ENCODE measurements at regions not wholly inside any gene's neighbourhood (a gene's known extent, or its start where the extent isn't known, plus 50 kb on each side); places are given as distances from the start of the nearest gene placed in this dataset.

DNA sequence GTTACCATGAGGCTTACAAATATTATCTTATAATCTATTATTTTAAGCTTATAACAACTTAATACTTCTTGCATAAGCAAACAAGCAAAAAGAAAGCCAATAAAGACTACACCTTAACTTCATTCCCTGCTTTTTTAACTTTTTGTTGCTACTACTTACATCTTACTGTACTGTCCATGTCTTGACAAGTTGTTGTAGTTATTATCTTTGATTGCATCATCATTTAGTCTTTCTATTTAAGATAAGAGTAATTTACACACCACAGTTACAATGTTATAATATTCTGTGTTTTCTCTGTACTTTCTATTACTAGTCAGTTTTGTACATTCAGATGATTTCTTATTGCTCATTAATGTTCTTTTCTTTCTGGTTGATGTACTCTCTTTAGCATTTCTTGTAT is 346.6 kb downstream of the SMARCA1 start:
- no peak for TF ChIP-seq TARDBP (IDR thresholded peaks at IDR 0.05; ENCODE audit: borderline replicate concordance)
- no peak for TF ChIP-seq POU2F2 (IDR thresholded peaks at IDR 0.05; ENCODE audit: borderline replicate concordance, low read depth, low read length)
- TF ChIP-seq, protein P1, sequence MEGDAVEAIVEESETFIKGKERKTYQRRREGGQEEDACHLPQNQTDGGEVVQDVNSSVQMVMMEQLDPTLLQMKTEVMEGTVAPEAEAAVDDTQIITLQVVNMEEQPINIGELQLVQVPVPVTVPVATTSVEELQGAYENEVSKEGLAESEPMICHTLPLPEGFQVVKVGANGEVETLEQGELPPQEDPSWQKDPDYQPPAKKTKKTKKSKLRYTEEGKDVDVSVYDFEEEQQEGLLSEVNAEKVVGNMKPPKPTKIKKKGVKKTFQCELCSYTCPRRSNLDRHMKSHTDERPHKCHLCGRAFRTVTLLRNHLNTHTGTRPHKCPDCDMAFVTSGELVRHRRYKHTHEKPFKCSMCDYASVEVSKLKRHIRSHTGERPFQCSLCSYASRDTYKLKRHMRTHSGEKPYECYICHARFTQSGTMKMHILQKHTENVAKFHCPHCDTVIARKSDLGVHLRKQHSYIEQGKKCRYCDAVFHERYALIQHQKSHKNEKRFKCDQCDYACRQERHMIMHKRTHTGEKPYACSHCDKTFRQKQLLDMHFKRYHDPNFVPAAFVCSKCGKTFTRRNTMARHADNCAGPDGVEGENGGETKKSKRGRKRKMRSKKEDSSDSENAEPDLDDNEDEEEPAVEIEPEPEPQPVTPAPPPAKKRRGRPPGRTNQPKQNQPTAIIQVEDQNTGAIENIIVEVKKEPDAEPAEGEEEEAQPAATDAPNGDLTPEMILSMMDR (IDR thresholded peaks at IDR 0.05 in 2 of 3, conservative IDR thresholded peaks at IDR 0.05 in 1 of 3; ENCODE audit: control insufficient read depth in 2 of 3, extremely low read depth in 1 of 3, insufficient read depth in 1 of 3, low read depth in 3 of 3, low read length in 3 of 3): no peak
- no peak for TF ChIP-seq EGR1 (IDR thresholded peaks at IDR 0.05; ENCODE audit: borderline replicate concordance in 1 of 2, low read depth in 2 of 2, low read length in 2 of 2)
- TF ChIP-seq ZNF274 (IDR thresholded peaks at IDR 0.05; ENCODE audit: insufficient read depth, insufficient read length): no peak
- no peak for TF ChIP-seq NRF1 (conservative IDR thresholded peaks at IDR 0.05; ENCODE audit: low read depth, low read length)
- no peak for TF ChIP-seq ZNF24 (IDR thresholded peaks at IDR 0.05)
- TF ChIP-seq, protein P2, sequence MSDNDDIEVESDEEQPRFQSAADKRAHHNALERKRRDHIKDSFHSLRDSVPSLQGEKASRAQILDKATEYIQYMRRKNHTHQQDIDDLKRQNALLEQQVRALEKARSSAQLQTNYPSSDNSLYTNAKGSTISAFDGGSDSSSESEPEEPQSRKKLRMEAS (IDR thresholded peaks at IDR 0.05; ENCODE audit: low read depth, low read length): no peak
- TF ChIP-seq MYC (IDR thresholded peaks at IDR 0.05; ENCODE audit: insufficient read depth, insufficient read length, insufficient replicate concordance, low read length, severe bottlenecking): no peak
- no peak for TF ChIP-seq POLR2AphosphoS5 (IDR thresholded peaks at IDR 0.05; ENCODE audit: low read length)
- no peak for TF ChIP-seq MXI1 (IDR thresholded peaks at IDR 0.05; ENCODE audit: low read depth, low read length)
- no peak for TF ChIP-seq REST (IDR thresholded peaks at IDR 0.05; ENCODE audit: low read depth, low read length)
- no peak for TF ChIP-seq NBN (IDR thresholded peaks at IDR 0.05)
